ENCODE measurements at regions not wholly inside any gene's neighbourhood (a gene's known extent, or its start where the extent isn't known, plus 50 kb on each side); places are given as distances from the start of the nearest gene placed in this dataset.
"Not testable (repeated sequence)": the region's sequence is repeated elsewhere in the genome, so short reads cannot be mapped to it uniquely, and the experiment has no call there.

DNA sequence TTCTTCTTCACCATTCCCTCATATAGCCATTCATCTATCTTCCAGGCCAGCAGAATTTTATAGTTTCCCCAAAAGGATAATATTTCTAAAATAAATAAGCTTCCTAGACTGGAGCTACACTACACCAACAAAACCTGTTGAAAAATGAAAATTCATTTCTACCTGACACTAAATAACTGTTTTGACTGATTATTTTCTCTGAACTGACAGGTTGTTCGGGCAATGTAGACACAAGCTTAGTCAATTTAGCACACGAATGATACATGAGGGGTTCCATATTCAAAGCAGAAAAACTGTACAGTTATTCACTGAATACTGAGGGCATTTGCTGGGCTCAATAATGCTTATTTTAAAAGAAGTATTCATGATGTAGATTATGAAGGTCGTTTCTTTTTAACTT, 589.7 kb downstream of the LIG4 start:
- no peak for TF ChIP-seq ZFX (IDR thresholded peaks at IDR 0.05)
- TF ChIP-seq, protein P1, sequence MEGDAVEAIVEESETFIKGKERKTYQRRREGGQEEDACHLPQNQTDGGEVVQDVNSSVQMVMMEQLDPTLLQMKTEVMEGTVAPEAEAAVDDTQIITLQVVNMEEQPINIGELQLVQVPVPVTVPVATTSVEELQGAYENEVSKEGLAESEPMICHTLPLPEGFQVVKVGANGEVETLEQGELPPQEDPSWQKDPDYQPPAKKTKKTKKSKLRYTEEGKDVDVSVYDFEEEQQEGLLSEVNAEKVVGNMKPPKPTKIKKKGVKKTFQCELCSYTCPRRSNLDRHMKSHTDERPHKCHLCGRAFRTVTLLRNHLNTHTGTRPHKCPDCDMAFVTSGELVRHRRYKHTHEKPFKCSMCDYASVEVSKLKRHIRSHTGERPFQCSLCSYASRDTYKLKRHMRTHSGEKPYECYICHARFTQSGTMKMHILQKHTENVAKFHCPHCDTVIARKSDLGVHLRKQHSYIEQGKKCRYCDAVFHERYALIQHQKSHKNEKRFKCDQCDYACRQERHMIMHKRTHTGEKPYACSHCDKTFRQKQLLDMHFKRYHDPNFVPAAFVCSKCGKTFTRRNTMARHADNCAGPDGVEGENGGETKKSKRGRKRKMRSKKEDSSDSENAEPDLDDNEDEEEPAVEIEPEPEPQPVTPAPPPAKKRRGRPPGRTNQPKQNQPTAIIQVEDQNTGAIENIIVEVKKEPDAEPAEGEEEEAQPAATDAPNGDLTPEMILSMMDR (conservative IDR thresholded peaks at IDR 0.05): no peak
- H3K27ac ChIP-seq: no peak overlapping the region

DNA sequence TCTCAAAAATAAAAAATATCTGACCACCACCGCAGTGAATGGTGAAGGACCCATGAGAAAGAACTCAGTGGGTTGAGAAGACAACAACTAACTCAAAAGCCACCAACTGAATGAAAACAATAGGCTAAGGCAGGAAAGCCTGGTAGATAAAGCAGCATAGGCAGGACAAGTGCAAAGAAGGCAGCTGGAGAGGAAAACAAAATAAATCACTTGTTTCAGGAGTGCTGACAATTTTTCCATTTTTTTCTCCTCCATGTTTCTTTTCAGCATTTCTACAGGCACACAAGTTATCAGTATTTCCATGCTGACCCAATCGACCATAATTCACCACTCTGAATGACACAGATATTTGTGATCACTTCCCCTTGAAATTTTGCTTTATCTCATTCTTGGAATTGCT, 597.8 kb downstream of the LIG4 start:
- no peak overlapping the region for H3K27ac ChIP-seq
- TF ChIP-seq, protein P1 (conservative IDR thresholded peaks at IDR 0.05): no peak

DNA sequence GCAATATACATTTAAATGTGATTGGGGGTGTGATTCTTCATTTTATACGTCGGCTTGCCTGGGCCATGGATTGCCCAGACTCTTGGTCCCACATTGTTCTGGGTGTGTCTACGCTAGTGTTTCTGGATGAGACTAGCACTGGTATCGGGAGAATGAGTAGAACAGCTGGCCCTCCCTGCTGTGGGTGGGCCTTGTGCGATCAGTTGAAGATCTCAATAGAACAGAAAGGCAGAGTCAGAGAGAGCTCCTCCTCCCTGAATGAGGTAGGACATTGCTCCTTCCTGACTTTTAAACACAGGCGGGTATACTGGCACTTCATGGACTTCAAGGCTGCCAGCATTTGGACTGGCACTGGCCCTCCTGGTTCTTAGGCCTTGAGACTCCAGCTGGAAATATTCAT, 603.0 kb downstream of the LIG4 start:
- TF ChIP-seq, protein P1 (conservative IDR thresholded peaks at IDR 0.05): no peak
- no peak for TF ChIP-seq ZFX (IDR thresholded peaks at IDR 0.05)
- no peak overlapping the region for H3K27ac ChIP-seq

DNA sequence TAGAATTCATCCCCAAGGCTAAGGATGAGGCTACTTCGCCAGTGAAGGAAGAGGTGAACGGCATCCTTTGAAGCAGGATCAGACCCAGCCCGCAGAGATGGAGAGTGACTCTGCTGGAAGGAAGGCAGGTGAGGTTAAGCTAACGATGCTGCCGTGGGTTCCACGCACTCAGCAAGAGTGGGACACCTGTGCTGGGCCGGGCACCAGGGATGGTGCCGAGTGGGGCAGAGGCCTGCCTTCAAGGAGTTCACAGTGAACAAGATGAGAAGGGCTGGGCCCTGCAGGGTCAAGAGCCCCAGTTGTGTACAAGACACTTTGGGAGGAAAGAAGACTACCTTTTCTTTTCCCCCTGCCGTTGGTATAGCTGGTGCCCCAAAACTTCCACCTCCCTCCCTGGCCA, 606.6 kb downstream of the LIG4 start:
- TF ChIP-seq, protein P1 (conservative IDR thresholded peaks at IDR 0.05): no peak
- no peak for TF ChIP-seq ZFX (IDR thresholded peaks at IDR 0.05)
- no peak overlapping the region for H3K27ac ChIP-seq

DNA sequence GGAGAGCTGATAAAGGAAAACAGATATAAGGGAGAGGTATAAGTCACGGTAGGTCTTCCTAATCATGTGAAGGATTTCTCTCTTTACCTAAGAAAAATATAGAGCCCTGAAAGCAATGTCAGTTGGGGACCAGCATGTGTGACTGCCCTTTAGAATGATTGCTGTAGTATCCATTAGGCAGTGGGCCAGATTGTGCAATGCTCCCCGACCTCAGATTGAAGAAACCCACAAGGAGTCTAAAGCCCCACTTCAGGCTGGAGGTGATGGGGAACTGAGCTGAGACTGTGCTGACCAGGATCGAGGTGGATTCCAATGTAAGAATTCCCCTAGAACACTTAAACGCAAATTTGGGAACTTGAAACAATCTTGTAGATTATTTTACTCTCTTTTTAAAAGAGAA, 614.4 kb downstream of the LIG4 start:
- no peak overlapping the region for H3K27ac ChIP-seq
- no peak for TF ChIP-seq ZFX (IDR thresholded peaks at IDR 0.05)
- TF ChIP-seq, protein P1 (conservative IDR thresholded peaks at IDR 0.05): no peak

DNA sequence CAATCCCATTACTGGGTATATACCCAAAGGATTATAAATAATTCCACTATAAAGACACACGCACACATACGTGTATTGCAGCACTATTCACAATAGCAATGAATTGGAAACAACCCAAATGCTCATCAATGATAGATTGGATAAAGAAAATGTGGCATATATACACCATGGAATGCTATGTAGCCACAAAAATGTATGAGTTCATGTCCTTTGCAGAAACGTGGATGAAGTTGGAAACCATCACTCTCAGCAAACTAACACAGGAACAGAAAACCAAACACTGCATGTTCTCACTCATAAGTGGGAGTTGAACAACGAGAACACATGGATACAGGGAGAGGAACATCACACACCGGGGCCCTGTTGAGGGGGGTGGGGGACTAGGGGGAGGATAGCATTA, 619.0 kb downstream of the LIG4 start:
- H3K27ac ChIP-seq: not testable (repeated sequence)

DNA sequence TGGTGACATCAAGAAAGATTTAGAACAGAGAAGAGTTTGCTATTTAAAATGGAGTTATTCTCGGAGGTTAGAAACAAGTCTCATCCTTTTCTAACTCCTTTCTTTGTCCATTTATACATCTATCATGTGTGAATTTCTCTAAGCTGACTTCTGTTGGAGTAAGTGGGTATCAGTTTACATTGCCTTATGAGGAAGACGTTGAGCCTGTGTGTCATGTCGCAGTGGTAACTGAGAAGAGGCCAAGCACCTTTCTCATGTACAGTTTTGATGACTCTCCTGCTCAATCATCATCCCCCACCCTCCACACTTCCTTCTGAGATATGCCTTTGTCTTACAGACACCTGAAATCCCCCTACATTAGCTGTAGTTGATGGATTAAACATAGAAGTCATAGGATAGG, 624.8 kb downstream of the LIG4 start:
- TF ChIP-seq ZFX (IDR thresholded peaks at IDR 0.05): no peak
- TF ChIP-seq, protein P1 (conservative IDR thresholded peaks at IDR 0.05): no peak
- H3K27ac ChIP-seq: no peak overlapping the region

DNA sequence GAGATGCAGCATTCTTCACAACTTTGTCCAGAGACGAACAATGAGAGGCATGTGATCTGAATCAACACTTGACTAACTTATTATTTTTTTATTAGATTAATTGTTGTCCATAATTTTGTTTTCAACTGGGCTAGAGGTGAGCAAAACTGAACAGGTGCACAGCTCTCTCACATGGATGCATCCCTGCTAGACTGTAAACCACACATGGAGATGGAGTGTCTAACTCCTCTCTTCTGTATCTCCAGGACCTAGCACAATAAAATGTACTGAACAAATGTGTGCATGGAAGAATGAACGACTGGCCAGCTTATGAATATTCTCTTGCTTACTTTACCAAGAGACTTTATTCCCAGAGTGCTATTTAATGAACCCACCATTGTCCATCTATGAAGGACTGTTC, 627.7 kb downstream of the LIG4 start:
- no peak for TF ChIP-seq ZFX (IDR thresholded peaks at IDR 0.05)
- TF ChIP-seq, protein P1 (conservative IDR thresholded peaks at IDR 0.05): no peak

More for the DNA sequence above, 627.7 kb downstream of the LIG4 start:
- H3K27ac ChIP-seq: no peak overlapping the region

Measured in C4-2B (cell line).